SKM-1 (cell line): ENCODE measurements at regions not wholly inside any gene's neighbourhood (a gene's known extent, or its start where the extent isn't known, plus 50 kb on each side); places are given as distances from the start of the nearest gene placed in this dataset.
"Not testable (repeated sequence)": the region's sequence is repeated elsewhere in the genome, so short reads cannot be mapped to it uniquely, and the experiment has no call there.

Source experiments
- DNase-seq: peaks from one replicate; lab custom pipeline; 2025; ENCODE audit not compliant: unreplicated experiment; lab: John Stamatoyannopoulos, UW

DNA sequence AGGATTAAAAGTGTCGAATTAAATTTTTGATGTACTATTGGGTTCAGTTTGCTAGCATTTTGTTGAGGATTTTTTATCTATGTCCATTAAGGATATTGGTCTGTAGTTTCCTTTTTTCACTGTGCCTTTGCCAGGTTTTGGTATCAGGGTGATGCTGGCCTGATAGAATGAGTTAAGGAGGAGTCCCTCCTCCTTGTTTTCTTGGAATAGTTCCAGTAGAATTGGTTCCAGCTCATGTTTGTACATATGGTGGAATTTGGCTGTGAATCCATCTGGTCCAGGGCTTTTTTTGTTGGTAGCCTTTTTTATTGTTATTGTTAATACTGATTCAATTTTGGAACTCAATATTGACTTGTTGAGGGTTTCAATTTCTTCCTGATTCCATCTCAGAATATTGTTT, 141.8 kb downstream of the SIM1 start:
- no peak for DNase-seq

- no peak for DNase-seq
Observed at GRCh38 chr6:100320686-100321085, 144.0 kb downstream of the SIM1 start.

GRCh38 chr6:100317031-100317430, 147.7 kb downstream of the SIM1 start:
- no peak for DNase-seq

- no peak for DNase-seq
Observed at GRCh38 chr6:100314186-100314585, 150.5 kb downstream of the SIM1 start.

GRCh38 chr6:100311707-100312251, 152.9 kb downstream of the SIM1 start:
- no peak for DNase-seq

DNA sequence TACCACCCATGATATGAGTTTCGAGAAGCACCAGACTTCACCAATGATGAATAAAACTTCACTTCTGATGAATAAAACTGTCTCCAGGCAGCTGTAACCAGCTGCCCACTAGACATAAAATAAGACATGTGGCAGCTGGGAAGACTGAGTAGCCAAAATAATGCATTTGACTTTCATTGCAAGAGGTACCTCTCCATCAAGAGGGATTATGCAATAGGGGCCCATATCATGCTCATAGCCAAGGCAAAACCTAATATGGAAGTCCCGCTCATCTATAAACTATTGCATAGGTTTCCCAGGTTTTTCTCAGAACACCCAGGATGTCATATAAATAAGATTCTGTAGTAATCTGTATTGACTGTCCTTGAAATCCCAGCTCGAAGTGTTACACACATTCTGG, 155.5 kb downstream of the SIM1 start:
- no peak for DNase-seq

DNA sequence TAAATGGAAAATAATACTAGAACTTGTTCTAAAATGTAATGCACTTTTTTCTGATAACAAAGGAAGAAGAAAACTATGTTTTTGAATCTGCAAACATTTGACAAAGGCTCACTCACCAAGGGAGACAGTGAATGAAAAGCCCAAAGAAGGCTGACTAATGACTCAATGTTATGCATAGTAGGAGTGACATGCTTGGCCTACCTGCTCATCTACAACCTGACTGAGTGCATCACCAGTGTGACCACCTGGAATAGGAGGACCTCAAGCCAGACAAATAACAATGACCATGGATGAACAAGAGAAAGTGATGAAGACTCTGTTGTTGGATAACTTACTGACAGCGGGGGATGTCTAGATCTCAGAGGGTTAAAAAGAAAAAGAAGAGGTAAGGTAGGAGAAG, 157.2 kb downstream of the SIM1 start:
- no peak for DNase-seq

DNA sequence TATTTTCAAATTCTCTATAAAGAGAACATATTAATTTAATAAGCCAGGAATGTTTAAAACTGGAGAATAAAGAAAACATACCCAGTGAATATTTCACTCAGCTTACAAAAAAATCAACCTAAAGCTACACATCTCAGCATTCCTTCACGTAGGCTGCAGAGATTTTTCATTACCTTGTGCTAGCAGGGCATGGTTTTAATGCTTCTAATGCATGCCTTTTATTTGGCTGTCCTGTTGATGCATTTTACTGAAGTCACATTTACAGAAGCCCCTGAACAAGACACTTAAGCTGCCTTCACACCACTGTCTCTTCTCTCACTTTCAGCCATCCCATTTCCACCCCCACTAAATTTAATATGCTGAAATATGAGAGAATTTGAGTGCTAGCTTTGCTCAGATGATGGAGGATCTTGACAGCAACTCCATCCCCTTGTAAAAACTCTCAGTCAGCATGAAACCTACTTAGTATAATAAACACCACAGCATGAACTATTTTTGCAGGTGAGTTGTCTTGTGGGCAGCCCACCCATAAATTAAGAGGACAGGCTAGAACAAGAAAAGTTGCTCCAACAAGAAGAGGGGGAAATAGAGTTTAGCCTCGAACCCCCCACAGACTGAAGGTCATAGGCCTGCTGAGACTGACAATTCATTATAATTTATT, 159.4 kb downstream of the SIM1 start:
- no peak for DNase-seq

DNA sequence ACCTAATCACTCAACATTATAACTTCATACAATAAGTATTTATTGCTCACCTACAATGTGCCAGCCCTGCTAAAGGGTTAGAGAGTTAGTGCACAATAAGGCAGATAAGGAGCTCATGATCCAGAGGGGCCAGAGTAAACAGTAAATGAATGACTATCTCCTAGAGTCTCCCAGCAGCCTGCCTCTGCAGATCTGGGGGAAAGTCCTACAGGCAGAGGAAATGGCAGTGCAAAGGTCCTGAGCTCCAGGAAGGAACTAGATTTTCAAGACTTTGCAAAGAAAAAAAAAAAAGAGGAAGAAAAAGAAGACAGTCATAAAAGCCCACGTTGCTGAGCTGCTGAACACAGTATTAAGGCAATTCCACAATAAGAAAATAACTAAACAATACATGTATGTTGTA, 160.1 kb downstream of the SIM1 start:
- DNase-seq: no peak

GRCh38 chr6:100301731-100302130, 163.0 kb downstream of the SIM1 start:
- DNase-seq: no peak

- no peak for DNase-seq
Observed at GRCh38 chr6:100300221-100300736, 164.4 kb downstream of the SIM1 start.

- DNase-seq: no peak
Observed at GRCh38 chr6:100296810-100297544, 167.7 kb downstream of the SIM1 start.

DNA sequence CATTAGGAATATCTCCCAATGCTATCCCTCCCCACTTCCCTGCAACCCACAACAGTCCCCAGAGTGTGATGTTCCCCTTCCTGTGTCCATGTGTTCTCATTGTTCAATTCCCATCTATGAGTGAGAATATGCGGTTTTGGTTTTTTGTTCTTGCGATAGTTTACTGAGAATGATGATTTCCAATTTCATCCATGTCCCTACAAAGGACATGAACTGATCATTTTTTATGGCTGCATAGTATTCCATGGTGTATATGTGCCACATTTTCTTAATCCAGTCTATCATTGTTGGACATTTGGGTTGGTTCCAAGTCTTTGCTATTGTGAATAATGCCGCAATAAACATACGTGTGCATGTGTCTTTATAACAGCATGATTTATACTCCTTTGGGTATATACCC, 169.5 kb downstream of the SIM1 start:
- DNase-seq: not testable (repeated sequence)

GRCh38 chr6:100289285-100289684, 175.4 kb downstream of the SIM1 start:
- no peak for DNase-seq

DNA sequence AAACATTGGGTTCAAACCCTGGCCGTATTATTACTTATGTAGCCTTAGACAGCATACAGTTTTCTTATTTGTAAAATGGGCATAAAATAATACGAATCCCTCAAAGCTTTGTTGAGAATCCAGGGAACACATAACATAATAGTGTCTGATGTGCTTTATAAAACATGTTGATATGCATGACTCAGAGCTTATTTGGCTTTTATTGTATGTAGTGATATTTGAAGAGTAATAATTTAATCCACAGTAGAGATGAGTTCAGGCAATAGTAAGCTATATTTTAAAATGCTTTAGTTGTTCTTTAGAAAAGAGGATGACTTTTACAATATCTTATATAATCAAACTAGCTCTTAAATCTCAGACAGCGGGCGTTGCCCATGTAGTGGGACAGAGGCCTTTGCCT, 176.4 kb downstream of the SIM1 start:
- no peak for DNase-seq

- DNase-seq: no peak
Observed at GRCh38 chr6:100283285-100283684, 181.4 kb downstream of the SIM1 start.

DNA sequence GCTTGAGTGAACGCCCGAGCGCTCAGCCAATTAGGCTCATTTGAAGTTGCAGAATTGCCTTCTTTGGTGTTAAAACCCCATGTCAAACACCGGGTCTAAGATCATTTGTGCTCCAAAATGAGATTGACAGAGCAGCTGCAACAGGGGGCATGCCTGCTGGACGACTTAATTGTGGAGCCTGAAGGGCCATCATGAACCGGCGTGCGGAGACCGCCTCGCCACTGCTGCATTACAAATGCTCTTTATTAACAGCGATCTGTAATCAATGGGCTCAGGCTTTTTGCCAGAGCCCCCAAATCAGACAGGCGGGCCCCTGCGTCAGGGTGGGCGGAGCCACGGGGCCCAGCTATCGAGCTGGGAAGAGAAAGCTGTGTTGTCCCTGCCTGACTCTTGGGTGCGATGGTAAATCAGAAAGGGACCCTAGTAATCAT, 183.2 kb downstream of the SIM1 start:
- no peak for DNase-seq

DNA sequence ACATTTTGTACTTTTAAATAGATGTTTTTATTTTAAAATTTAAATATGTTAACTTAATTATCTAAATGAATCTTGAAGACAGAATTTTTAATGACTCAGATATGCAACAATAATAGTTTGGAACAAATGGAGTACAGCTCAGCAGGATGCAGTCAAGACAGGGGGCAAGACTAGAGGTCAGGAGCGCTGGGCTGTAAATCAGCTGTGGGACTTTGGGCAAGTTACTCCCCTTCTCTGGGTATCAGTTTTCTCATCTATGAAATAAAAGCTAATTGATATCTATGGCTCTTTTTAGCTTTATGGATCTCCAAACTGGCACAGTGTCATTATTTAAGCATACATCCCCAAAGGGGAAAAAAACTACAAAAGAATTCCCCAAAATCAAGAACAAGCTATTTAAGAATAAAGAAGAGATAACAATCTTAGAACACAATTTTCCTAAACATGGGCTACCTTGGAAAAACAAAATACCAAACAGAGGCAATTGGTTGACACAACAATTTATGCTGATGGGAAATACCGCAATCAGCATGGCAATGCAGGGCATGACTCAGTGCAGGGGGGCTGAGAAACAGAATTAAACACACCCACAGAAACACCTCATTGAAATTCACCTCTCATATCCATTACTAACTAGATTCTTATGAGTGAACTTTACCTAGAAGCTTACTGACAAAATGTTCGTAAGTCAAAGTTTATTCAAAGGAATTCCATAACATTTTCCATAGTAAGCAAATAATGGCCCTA, 188.2 kb downstream of the SIM1 start:
- DNase-seq: no peak

GRCh38 chr6:100274147-100274546, 190.6 kb downstream of the SIM1 start:
- no peak for DNase-seq

DNA sequence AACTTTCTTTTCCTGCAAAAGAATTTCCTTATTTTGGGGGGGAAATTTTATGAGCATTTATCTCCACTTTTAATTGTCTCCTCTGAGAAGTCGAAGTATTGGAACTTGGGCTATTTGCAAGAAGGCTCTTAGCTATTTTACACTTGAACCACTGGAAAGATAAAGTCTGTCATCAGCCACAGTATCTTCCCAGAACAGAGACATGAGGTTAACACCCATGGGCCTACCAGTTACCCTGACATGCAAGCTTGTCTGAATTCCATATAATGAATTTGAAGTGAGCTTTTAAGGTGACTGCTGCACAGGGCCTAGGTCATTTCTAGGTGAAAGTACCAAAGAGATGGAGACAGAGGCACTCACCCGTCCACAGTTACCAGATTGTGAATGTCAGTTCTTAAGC, 193.1 kb downstream of the SIM1 start:
- no peak for DNase-seq

DNA sequence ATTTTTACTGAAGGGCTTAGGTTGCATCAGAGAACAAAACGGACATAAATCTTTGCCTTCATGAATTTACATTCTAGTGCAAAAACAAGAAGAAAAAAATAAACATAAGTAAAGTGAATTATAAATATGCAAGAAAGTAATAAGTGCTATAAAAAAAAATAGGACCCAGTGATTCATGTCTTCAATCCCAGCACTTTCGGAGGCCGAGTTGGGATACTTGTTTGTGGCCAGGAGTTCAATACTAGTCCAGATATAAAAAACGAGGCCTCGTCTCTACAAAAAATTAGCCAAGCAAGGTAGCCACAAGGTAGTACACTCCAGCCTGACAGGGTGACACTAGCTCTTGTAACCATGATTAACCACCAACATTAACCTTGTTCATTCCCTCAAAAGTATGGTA, 193.5 kb downstream of the SIM1 start:
- DNase-seq: no peak

DNA sequence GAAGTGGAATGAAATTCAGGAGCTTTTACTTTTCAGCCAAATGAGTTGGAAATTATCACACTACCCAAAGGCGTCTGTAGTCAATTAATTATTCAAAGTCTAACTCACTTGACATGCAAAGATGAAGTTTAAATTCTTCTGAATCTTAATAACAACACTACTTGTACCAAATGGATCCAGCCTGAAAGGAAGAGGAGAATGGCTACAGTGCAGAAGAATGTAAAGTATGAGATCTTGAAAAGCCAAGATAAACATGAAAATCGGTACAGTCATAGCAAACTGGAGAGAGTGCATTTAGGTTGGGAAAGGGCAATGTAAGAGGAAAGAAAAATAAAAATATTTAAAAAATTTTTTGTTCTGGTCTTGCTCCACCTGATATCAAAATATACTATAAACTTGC, 195.5 kb downstream of the SIM1 start:
- no peak for DNase-seq
